HG02840 (cell line): ENCODE measurements at regions not wholly inside any gene's neighbourhood (a gene's known extent, or its start where the extent isn't known, plus 50 kb on each side); places are given as distances from the start of the nearest gene placed in this dataset.

Experiments
- ATAC-seq: cut with Tn5 transposase; IDR thresholded peaks from one replicate; pipeline ENCODE4 v1.9.1; 2021; ENCODE audit warnings: mild to moderate bottlenecking, moderate library complexity, moderate number of reproducible peaks; ENCODE audit not compliant: unreplicated experiment, low FRiP score

DNA sequence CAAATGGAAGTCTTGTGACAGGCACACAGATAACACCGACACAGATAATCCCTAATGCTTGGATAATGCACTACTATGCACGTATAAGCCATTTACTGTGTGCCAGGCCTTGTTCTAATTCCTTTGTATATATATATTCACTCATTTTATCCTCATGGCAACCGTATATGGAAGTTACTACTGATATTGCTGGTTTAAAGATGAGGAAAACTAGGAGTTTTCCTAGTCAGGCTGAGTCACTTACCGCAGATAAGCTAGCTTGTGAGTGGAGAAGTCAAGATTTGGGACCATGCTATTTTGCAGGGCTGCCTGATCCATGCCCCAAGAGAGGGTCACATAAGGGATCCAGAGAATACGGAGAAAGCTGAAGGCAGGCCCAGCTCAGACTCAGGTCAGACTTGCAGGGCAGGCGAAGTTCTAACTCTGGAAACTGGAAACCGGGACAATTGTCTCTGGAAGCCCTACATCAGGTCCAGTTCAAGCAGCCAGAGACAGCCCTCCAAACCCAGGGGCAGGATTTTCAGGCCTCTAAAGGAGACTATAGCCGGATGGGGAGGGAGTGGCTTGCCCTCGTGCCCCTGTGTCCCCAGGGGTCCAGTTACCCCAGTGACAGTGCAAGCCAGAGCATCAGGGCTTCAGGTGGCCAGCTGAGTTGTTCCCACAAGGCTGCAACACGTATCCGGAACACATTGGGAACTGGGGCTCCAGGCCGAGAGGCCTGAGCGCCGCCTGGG lies 534.8 kb downstream of the INSC start:
- ATAC-seq = no peak

DNA sequence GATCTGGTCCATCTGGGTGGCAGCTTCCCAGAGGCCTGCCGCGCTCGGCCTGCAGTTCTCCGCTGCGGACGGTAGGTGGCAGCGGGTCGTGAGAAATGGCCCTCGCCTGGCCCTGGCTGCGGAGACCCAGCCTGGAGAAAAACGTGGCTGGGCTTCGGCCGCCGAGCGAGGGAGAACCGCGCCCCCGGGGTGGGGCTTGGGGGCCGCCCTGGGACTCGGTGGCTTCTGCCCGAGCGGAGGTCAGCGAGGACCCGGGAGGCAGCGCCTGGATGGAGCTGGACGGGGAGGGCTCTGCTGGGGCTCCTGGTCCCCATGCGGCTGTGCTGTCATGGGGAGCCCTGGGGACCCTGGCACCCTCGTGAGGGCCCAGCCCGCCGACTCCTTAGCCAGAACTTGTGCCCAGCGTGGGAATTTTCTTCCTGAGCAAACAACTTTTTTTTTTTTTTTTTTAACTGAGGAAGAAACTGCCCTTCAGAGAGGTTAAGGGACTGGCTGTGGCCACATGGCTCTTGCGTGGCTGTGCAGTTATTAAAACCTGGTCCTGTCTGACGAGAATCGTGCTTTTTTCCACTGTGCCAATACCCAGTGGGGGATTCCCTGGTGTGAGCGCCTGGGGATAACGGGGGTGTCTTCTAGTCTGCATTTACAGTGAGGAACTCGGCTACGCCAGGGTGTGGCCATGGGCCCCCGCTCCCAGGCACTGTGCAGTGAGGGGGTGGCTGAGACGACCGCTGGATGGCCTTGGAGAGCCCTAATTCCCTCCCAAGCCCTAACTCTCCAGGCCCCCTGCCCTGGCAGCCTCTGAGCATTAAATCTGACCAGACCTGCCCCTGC lies 535.6 kb downstream of the INSC start:
- peak; percentile 97 for ATAC-seq

DNA sequence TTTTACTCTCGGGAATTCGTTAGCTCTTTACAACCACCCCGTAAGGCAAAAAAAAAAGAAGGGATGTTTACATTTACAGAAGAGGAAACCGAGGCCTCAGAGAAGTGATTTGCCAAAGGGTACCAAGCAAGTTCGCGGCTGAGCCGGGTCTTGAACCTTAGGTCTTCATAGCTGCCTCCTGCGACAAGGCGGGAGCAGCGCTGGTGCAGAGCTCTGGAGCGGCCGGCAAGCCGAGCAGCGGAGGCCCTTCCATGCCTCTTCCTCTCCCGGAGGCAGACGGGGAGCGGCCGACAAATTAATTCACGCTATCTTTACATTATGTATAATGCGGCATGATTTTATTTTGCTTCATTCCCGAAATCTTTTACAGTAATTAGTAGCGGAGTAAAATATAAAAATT lies 536.3 kb downstream of the INSC start:
- no peak for ATAC-seq

DNA sequence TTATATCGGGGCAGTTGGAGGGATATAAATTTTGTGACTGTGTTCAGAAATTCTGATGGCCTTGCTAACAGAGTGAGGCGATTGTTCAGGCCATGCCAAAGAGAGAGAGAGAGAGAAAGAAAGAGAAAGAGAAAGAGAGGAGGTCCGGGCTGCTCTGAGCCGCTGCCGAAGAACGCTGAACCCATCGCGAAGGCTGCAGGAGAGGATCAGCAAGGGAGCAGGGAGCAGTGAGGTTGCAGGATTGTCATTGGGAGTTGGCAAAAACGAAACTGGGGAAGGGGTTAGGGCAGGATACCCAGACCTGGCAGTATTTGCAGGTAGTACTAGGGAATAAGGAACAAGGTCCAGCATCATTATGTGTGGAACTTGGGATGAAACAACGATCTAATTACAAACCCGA lies 537.1 kb downstream of the INSC start:
- ATAC-seq = no peak

DNA sequence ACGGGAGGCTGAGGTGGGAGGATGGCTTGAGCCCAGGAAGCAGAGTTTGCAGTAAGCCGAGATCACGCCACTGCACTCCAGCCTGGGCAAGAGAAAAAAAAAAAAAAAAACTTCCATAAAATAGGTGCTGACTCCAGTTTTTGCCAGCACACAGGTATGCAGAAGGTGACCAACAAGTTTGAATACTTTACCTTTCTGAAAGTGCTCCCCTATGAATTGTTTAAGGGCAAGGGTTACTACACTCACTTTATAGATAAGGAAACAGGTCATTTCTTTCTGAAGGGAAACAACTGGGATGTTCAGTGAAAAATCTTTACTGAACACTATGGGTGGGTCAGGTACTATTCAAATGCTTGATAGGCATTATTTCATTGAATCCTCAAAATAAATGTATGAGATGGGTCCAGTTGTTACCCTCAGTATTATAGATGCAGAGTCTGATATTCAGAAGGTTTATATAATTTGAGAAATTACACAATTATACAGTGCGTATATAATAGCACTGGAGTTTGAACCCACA lies 538.5 kb downstream of the INSC start:
- no peak for ATAC-seq

DNA sequence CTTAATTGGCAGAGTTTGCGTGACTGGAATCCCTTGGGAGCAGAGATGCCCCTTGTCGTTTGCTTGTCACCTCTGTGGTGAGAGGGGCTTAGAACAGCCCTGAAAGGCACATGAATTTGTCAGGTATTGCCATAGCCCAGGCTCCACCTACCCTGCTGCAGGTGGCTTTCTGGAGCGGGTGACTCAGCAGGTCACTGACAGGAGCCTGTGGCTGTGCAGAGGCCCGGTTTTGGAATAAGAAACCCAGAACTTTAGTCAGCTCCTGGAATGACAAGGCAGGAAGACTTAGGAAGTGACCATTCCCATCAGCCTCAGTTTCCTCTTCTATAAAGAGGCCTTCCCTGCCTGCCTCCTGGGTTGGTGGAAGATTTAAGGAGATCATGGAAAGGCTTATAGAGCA lies 539.7 kb downstream of the INSC start:
- no peak for ATAC-seq

DNA sequence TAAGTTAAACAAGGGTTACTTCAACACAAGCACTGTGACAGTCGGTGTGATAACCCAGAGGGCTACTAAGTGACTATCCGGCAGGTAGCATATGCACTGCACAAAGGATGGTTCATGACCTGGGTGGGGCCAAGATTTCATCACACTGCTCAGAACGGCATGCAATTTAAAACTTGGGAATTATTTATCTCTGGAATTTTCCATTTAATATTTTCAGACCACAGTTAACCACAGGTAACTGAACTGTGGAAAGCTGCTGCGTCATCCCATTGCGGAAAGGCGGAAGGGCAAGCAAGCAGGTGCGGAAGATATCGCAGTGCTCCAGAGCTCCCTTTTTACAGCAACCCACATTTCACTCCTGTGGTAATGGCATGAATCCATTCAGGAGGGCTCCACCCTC lies 540.8 kb downstream of the INSC start:
- ATAC-seq = no peak

DNA sequence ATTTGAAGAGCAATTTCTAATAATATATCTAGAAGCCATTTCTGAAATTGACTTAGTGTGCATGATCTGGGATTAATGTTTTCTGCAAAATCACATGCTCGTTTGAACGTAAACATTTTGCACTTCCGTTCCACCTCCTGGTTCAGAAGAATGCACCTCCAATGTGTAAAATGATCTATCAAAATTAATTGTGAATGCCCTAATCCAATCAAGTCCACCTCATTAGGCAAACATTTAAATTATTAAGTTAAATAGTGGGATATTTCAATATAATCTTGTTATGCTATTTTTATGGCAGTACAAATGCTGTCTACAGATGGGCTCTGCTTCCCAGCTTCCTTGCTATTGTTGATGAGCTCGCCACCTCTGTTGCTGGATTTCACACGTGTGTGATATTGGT lies 542.5 kb downstream of the INSC start:
- no peak for ATAC-seq

DNA sequence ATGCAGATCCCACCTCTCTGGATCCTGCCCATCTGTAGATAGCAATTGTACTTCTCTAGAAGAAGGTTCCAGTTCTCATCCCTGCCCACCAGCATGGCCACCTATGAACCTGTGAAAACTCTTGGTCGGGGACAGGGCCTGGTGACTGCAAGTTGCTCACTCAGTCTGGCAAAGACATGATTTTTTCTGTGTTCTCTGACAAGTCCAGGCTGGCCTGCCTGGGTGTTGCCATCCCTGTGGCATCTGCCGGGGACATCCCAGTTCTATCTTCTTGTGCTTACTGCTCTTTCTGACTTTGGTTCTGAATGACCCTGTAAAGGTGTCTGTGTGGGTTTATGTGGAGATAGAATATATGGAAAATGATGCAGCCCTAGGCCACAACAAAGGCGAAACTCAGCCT lies 545.8 kb downstream of the INSC start:
- ATAC-seq = no peak

DNA sequence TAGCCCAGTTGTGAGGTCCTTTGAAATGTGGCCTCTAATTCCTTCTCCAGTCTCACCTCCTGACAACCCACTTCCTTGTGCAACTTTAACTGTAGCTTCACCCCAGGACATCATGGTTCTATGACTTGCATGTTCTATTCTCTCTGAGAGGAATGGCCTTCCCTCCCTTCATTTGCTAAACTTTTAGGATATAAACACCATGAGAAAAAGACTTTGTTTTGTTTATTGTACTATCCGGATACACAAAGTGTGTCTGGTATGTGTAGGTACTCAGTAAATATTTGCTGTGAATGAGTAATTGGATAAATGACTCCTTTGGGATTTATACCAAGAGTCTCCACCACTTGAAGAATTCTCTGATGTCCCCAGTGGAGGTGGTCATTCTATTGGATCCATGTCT lies 547.6 kb downstream of the INSC start:
- ATAC-seq = no peak

DNA sequence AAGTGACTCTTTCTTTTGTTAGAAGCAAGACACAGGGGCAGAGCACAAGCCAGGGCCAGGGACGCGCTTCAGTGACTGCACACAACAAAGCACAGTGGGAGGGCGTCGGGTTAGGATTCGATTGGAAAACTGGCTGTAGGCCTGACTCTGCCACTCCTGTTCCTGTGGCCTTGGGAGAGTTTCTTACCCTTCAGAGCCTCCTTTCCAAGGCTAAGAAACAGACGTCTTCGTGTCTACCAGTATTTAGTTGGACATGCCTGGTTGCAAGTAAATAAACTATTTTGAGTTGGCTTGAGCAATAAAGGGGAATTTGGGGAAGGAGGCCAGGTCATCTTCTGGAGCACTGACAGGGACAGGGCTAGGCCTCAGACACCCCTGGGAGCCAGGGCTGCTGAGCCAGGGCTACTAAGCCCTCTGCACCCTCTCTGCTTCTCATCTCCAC lies 549.1 kb downstream of the INSC start:
- no peak for ATAC-seq

DNA sequence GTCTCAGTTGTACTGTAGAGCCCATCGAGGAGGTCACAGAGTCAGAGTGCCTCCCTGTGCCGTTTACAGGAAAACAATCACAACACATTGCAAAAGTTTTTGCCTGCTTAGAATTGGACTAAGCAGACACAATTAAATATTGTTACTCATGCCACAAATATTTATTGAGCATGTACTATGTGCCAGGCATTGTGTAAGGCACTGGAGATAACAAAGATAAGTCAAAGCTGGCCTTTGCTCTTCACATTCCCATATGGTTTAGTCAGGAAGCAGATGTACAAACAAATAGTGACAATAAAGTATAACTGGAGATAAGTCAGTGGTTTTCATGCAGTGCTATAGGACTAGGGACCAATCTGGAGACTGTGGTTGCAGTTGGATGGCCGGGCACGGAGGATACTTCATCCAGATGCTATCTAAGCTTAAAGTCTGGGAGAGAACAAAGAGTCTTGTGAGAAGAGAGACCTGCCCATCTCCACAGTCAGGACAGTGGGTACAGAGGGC lies 550.7 kb downstream of the INSC start:
- no peak for ATAC-seq

DNA sequence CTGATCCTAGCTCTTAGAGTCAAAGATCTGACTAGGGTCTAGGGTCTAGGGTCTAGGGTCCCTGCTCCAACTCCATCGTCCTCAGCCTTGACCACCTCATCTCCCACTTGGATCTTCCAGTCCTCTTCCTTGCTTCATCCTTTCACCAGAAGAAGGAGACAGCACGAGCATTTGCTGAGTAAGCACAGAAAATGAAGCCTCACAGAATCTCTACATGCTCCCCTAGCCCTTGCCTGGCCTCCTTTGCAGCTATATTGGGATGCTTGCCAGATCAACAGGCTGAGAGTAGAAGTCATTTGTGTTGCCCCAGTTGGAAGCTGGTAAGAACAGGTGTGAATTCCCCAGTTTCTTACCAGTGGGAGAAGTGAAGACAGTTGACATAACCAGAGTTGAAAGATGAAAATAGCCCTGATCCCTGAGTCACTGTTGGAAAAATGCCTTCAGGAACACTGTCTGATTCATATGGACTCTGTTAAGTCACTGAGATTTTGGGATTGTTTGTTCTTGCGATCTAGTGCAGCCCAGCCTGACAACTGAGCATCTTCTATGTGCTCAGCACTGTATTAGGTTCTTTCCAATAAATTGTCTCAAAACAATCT lies 552.5 kb downstream of the INSC start:
- ATAC-seq = no peak

DNA sequence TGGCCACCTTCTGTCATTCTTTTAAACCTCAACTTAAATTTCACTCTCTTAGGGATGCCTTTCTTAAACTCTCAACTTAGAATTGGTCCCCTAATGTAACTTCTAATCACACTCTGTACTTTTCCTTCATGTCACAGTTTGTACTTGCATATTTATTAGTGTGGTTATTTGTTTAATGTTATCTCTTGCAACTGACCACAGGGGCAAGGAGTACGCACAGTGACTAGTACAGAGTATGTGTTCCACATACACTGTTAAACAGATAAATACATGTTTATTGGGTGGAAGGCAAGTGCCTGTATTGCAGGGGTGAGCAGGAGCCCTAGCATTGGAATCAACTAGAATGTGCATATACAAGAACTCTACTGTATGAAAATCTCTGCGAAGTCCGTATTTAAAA lies 554.0 kb downstream of the INSC start:
- no peak for ATAC-seq

DNA sequence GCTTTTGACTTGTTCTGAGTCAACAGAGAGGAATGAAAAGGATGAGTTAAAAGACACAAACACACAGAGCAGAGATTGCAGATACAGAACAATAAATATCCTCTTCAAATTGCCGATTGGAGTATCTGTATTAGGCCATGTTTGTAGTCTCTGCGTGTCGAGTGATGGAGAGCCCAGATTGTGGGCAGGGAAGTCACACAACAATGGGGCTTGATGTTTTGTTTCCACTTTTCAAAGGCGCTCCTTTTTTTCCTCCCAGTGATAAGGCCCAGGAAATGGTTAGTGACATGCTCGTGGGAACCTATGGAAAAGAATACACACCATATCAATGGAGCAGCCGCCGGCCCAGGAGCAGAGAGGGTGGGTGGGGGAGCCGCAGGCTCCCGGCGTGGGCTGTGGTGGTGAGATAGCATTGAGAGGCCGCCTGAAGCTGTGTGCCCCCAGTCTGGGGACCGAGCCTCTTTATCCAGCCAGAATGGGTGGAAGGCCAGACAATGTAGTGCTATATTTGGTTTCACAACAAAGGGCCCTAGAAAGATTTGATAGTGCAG lies 555.9 kb downstream of the INSC start:
- ATAC-seq = no peak

DNA sequence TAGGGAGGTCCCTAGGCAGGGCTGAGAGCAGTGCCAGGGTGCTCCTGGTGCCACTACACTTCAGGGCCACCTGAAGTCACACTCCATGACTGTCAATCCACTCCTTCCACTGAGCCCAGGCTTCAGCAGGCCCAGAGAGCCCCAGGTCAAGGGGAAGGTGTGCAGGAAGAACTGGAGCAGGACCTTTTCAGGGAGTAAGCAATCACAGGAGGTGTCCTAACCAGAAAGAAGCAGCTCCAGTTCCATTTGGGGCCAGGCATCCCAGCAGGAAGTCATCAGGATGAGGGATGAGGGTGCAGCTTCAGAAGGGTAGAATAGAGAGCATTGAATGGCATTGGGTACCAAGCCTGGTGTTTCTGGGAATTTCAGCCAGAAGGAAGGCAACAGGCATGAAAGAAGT lies 556.5 kb downstream of the INSC start:
- no peak for ATAC-seq

DNA sequence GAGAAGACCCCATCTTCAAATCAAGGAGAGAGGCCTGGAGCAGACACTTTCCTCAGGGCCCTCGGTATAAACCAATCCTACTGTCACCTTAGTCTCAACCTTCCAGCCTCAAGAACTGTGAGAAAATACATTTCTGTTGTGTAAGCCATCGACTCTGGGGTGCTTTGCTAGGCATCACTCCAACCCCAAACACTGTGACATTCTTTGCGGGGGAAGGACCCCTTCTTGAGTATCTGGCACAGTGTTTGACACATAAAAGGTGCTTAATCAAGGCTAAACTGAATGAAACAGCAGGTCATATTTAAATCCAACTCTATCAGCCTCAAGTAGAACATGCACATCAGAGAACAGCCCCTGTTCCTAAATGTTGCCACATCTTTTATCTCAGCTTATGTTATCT lies 558.1 kb downstream of the INSC start:
- ATAC-seq = no peak

DNA sequence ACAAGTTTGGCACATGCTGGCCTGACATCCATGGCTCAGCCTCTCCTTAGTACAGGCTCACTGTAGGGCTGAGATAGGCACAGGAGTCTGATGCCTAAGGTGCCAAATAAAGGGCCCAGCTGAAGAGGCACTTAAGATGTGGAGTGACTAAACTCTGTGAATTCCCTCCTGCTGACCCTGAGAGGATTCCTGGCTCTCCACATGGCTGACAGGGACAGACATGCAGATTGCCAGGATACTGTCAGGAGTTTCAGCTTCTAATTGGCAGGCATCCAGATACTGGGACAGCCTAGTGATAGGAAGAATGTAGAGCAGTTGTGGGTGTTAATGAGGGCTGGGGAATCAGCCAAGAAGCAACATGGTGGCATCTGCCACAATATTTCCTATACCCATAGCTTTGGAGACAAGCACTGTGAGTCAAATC lies 558.7 kb downstream of the INSC start:
- no peak for ATAC-seq

DNA sequence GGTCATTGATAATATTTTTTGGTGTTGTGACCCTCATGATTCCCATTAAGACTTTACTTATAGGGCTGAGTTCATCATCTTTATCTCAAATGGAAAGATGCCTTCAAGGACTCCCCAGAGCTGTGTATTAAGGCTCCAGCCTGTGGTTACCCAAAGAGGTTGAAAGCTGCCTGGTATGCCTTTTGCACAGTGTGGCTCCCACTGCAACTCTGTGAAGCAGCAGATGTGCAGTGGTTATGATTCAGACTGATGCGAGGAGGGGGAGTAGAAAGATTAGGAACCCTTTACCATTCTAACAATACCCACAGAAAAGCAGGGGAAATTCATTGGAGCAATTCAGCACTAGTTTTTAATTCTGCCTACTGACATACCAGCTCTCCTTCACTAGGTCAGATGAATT lies 560.0 kb downstream of the INSC start:
- no peak for ATAC-seq

DNA sequence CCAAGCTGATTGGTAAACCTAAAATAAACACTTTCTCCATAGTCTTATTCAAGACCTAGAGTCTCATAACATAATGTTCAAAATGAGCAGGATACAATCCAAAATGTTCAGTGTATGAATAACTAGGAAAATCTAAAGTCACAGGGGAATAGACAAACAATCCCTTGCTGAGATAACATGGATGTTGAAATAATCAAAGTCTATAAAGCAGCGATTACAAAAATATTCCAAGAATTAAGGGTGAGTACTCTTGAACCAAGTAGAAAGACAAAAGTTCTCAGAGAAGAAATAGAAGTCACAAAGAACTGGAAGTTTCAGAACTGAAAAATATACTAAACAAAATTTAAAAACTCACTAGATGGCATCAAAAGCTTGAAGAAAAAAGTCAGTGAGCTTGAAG lies 561.0 kb downstream of the INSC start:
- ATAC-seq = no peak

DNA sequence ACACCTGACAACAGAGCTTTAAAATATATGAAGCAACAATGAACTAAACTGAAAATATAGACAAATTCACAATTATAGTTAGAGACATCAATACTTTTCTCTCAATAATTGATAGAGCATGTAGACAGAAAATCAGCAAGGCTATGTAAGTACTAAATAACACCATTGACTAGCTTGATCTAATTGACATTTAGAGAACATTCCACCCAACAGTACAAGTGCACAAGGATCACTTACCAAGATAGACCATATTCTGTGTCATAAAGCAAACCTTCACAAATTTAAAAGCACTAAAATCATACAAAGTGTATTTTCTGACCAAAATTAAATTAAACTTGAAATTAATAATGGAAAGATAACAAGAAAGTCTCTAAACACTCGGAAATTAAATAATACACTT lies 562.5 kb downstream of the INSC start:
- ATAC-seq = no peak
